ENCODE measurements at regions not wholly inside any gene's neighbourhood (a gene's known extent, or its start where the extent isn't known, plus 50 kb on each side); places are given as distances from the start of the nearest gene placed in this dataset.

GRCh38 chr2:234401426-234401825 lies 95.5 kb downstream of the ARL4C start:
- no peak overlapping the region for H3K4me3 ChIP-seq (replicated peaks; ENCODE audit: low read depth, low read length)
- DNase-seq (ENCODE audit: extremely low read depth, low read depth), result no peak
- no peak for TF ChIP-seq CTCF (IDR thresholded peaks at IDR 0.05; ENCODE audit: low read depth, low read length, missing control alignments)

GRCh38 chr2:234399451-234400246 lies 97.2 kb downstream of the ARL4C start:
- no peak for TF ChIP-seq CTCF (IDR thresholded peaks at IDR 0.05; ENCODE audit: low read depth, low read length, missing control alignments)
- no peak for DNase-seq (ENCODE audit: extremely low read depth, low read depth)
- no peak overlapping the region for H3K4me3 ChIP-seq (replicated peaks; ENCODE audit: low read depth, low read length)

GRCh38 chr2:234398531-234398930 lies 98.3 kb downstream of the ARL4C start:
- no peak overlapping the region for H3K4me3 ChIP-seq (replicated peaks; ENCODE audit: low read depth, low read length)
- TF ChIP-seq CTCF (IDR thresholded peaks at IDR 0.05; ENCODE audit: low read depth, low read length, missing control alignments), result no peak
- no peak for DNase-seq (ENCODE audit: extremely low read depth, low read depth)

GRCh38 chr2:234395891-234396420 lies 100.9 kb downstream of the ARL4C start:
- no peak for DNase-seq (ENCODE audit: extremely low read depth, low read depth)
- TF ChIP-seq CTCF (IDR thresholded peaks at IDR 0.05; ENCODE audit: low read depth, low read length, missing control alignments), result no peak

GRCh38 chr2:234394450-234394849 lies 102.4 kb downstream of the ARL4C start:
- no peak for TF ChIP-seq CTCF (IDR thresholded peaks at IDR 0.05; ENCODE audit: low read depth, low read length, missing control alignments)
- no peak overlapping the region for H3K4me3 ChIP-seq (replicated peaks; ENCODE audit: low read depth, low read length)
- DNase-seq (ENCODE audit: extremely low read depth, low read depth), result no peak

More at GRCh38 chr2:234395891-234396420, 100.9 kb downstream of the ARL4C start:
- no peak overlapping the region for H3K4me3 ChIP-seq (replicated peaks; ENCODE audit: low read depth, low read length)

GRCh38 chr2:234393354-234393753 lies 103.5 kb downstream of the ARL4C start:
- H3K4me3 ChIP-seq (replicated peaks; ENCODE audit: low read depth, low read length), result no peak overlapping the region
- DNase-seq (ENCODE audit: extremely low read depth, low read depth), result no peak
- TF ChIP-seq CTCF (IDR thresholded peaks at IDR 0.05; ENCODE audit: low read depth, low read length, missing control alignments), result no peak

All from HFF-Myc (cell line).